DND-41 (cell line): ENCODE measurements at regions not wholly inside any gene's neighbourhood (a gene's known extent, or its start where the extent isn't known, plus 50 kb on each side); places are given as distances from the start of the nearest gene placed in this dataset.

Experiments
- ATAC-seq: fragments of 200-7000 bp; cut with Tn5 transposase; 3 replicates; pipeline ENCODE4 v1.9.1; 2021; ENCODE audit warnings: low read depth; ENCODE audit not compliant: insufficient read depth
- DNase-seq: peaks from one replicate; pipeline ENCODE4 v3.0.0-alpha.2; 2020
- H2AFZ ChIP-seq: 2 replicates; pipeline ENCODE4 v1.6.0; 2012; ENCODE audit warnings: low read depth, low read length
- H3K27ac ChIP-seq: 2 replicates; pipeline ENCODE4 v1.5.1; 2012; ENCODE audit warnings: low read length, inconsistent platforms
- H3K27me3 ChIP-seq: fragments of 200-600 bp; sonication (generic); 2 replicates; pipeline ENCODE4 v1.6.0; 2012; ENCODE audit warnings: low read length, mild to moderate bottlenecking, inconsistent platforms; ENCODE audit not compliant: insufficient read depth, poor library complexity
- H3K36me3 ChIP-seq: 2 replicates; pipeline ENCODE4 v1.5.1; 2012; ENCODE audit warnings: low read length, inconsistent platforms; ENCODE audit not compliant: insufficient read depth
- H3K4me1 ChIP-seq: 2 replicates; pipeline ENCODE4 v1.5.1; 2012; ENCODE audit warnings: mild to moderate bottlenecking, low read length; ENCODE audit not compliant: insufficient read depth
- H3K4me2 ChIP-seq: 2 replicates; pipeline ENCODE4 v1.6.0; 2012; ENCODE audit warnings: mild to moderate bottlenecking, moderate library complexity, low read length, inconsistent platforms; ENCODE audit not compliant: insufficient read depth
- H3K4me3 ChIP-seq, 2 experiments: fragments of 200-600 bp in 1 of 2; shearing (Covaris generic) in 1 of 2; 2 replicates each; pipeline ENCODE4 v1.5.1; 2012 to 2016; ENCODE audit warnings: inconsistent platforms in 2 of 2, low read length in 2 of 2, mild to moderate bottlenecking in 2 of 2, low read depth in 1 of 2, moderate library complexity in 1 of 2
- H3K79me2 ChIP-seq: 2 replicates; pipeline ENCODE4 v1.6.0; 2012; ENCODE audit warnings: low read length, inconsistent platforms; ENCODE audit not compliant: insufficient read depth
- H3K9ac ChIP-seq: 2 replicates; pipeline ENCODE4 v1.6.0; 2012; ENCODE audit warnings: low read depth, mild to moderate bottlenecking, inconsistent platforms, low read length, moderate library complexity
- H3K9me3 ChIP-seq: 2 replicates; pipeline ENCODE4 v1.5.1; 2012; ENCODE audit warnings: low read length, moderate library complexity, mild to moderate bottlenecking, inconsistent platforms; ENCODE audit not compliant: insufficient read depth, severe bottlenecking
- H4K20me1 ChIP-seq: 2 replicates; pipeline ENCODE4 v1.6.0; 2012; ENCODE audit warnings: low read length; ENCODE audit not compliant: insufficient read depth
- EZH2 ChIP-seq: IDR thresholded peaks from 3 replicates; pipeline ENCODE4 v1.6.1; 2012; ENCODE audit warnings: borderline replicate concordance, low read depth, mild to moderate bottlenecking, moderate library complexity, low read length, inconsistent platforms; ENCODE audit not compliant: severe bottlenecking
- TF ChIP-seq, protein P1 (sequence below): IDR thresholded peaks from 2 replicates; pipeline ENCODE4 v1.5.1; 2012; ENCODE audit warnings: borderline replicate concordance, low read length, moderate library complexity, mild to moderate bottlenecking; ENCODE audit not compliant: poor library complexity, severe bottlenecking; ENCODE audit errors: extremely low read depth

GRCh38 chr5:89755024-89755423 lies 654.5 kb downstream of the CETN3 start:
- no peak for DNase-seq
- no peak for ATAC-seq
- Histone ChIP-seq H3K9ac (no peak overlapping the region), H2AFZ (no peak overlapping the region), H4K20me1 (no peaks in the 10 kb centered on the region), H3K4me2 (no peak overlapping the region), H3K9me3 (no peaks in the 10 kb centered on the region), H3K4me1 (no peaks in the 10 kb centered on the region), H3K4me3 (no peak overlapping the region), H3K27ac (no peak overlapping the region), H3K79me2 (no peaks in the 10 kb centered on the region), H3K27me3 (no peaks in the 10 kb centered on the region), H3K36me3 (no peaks in the 10 kb centered on the region)
- TF ChIP-seq, protein P1, sequence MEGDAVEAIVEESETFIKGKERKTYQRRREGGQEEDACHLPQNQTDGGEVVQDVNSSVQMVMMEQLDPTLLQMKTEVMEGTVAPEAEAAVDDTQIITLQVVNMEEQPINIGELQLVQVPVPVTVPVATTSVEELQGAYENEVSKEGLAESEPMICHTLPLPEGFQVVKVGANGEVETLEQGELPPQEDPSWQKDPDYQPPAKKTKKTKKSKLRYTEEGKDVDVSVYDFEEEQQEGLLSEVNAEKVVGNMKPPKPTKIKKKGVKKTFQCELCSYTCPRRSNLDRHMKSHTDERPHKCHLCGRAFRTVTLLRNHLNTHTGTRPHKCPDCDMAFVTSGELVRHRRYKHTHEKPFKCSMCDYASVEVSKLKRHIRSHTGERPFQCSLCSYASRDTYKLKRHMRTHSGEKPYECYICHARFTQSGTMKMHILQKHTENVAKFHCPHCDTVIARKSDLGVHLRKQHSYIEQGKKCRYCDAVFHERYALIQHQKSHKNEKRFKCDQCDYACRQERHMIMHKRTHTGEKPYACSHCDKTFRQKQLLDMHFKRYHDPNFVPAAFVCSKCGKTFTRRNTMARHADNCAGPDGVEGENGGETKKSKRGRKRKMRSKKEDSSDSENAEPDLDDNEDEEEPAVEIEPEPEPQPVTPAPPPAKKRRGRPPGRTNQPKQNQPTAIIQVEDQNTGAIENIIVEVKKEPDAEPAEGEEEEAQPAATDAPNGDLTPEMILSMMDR = no peak
- TF ChIP-seq EZH2 = no peak

GRCh38 chr5:89735082-89735481 lies 674.5 kb downstream of the CETN3 start:
- no peak overlapping the region for H3K9ac ChIP-seq
- no peaks in the 10 kb centered on the region for H3K36me3 ChIP-seq
- H3K27ac ChIP-seq = no peak overlapping the region
- no peak for ATAC-seq
- no peak for DNase-seq
- H3K27me3 ChIP-seq = no peaks in the 10 kb centered on the region
- H2AFZ ChIP-seq = no peak overlapping the region
- H4K20me1 ChIP-seq = no peaks in the 10 kb centered on the region
- H3K4me3 ChIP-seq = no peak overlapping the region
- no peaks in the 10 kb centered on the region for H3K79me2 ChIP-seq
- H3K4me1 ChIP-seq = no peaks in the 10 kb centered on the region
- TF ChIP-seq EZH2 = no peak
- TF ChIP-seq, protein P1 = no peak
- no peak overlapping the region for H3K4me2 ChIP-seq
- H3K9me3 ChIP-seq = no peaks in the 10 kb centered on the region

DNA sequence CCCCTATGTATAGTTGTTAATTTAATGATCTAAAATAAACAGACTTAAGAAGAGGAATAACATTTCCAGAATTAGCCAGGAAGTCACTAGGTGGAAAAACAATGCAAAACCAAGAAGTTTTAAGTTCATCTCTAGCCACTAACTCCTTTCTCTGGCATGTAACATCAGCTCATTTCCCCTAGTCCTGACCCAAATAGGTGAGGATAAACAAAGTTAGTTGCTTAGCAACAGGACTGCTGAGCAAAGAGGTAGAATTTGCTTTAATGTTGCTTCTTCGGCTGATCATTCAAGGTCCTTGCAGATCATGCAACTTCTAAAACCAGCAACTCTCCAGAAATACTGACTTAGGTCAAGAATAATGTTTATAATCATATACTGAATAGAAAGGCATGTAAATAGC lies 675.8 kb downstream of the CETN3 start:
- TF ChIP-seq EZH2 = no peak
- TF ChIP-seq, protein P1 = no peak
- H2AFZ ChIP-seq = no peak overlapping the region
- no peaks in the 10 kb centered on the region for H3K4me1 ChIP-seq
- no peaks in the 10 kb centered on the region for H3K9me3 ChIP-seq
- H3K27ac ChIP-seq = no peak overlapping the region
- no peak for DNase-seq
- H3K79me2 ChIP-seq = no peaks in the 10 kb centered on the region
- no peak overlapping the region for H3K4me2 ChIP-seq
- no peaks in the 10 kb centered on the region for H4K20me1 ChIP-seq
- no peak overlapping the region for H3K9ac ChIP-seq
- no peak overlapping the region for H3K4me3 ChIP-seq
- H3K27me3 ChIP-seq = no peaks in the 10 kb centered on the region
- no peaks in the 10 kb centered on the region for H3K36me3 ChIP-seq
- ATAC-seq = no peak

DNA sequence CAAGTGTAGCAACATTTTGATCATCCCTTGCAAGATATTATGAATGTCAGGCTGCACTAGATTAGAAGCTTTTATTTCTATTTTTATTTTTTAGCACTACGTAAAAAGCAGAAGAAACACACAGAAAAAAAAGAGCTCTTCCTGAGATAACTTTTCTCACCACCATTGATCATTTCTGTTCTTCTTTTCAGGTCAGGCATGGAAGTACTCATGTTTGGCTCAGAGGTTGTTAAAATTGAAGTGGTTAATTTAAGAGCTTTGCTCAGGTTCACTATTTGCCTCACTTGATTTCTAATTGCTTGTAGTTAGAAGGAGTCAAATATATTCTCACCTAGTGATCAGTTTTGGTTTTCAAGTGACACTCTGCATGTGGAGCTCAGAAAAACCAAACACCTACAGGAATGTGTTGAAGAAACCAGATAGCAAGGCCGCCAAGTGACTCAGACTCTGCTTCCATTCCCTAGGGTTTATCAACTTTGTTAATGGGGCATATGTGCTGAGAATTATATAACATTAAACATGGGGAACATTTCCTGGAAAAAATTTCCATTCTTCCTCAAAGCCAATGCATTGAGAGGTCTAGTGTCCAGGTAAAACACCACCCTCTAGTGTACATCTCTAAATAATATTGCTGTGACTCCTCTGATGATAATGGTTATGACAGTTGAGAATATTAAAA lies 679.8 kb downstream of the CETN3 start:
- no peak overlapping the region for H2AFZ ChIP-seq
- H3K9ac ChIP-seq = no peak overlapping the region
- H3K4me2 ChIP-seq = no peak overlapping the region
- H3K4me1 ChIP-seq = no peaks in the 10 kb centered on the region
- H3K79me2 ChIP-seq = no peaks in the 10 kb centered on the region
- TF ChIP-seq EZH2 = no peak
- TF ChIP-seq, protein P1 = no peak
- H3K27me3 ChIP-seq = no peaks in the 10 kb centered on the region
- H3K9me3 ChIP-seq = no peaks in the 10 kb centered on the region
- H3K4me3 ChIP-seq = no peak overlapping the region
- H3K36me3 ChIP-seq = no peaks in the 10 kb centered on the region
- H4K20me1 ChIP-seq = no peaks in the 10 kb centered on the region
- ATAC-seq = no peak
- no peak for DNase-seq
- H3K27ac ChIP-seq = no peak overlapping the region
